Umbilical cord (tissue), 1 donor: ENCODE measurements at regions not wholly inside any gene's neighbourhood (a gene's known extent, or its start where the extent isn't known, plus 50 kb on each side); places are given as distances from the start of the nearest gene placed in this dataset.

Experiments used
- DNase-seq: peaks from one replicate; pipeline ENCODE4 v3.0.0-alpha.2; 2015; ENCODE audit warnings: low spot score

GRCh38 chr18:24878289-24878688 lies 417.9 kb downstream of the HRH4 start:
- peak; percentile 66 for DNase-seq

GRCh38 chr18:24885276-24885675 lies 424.8 kb downstream of the HRH4 start:
- peak; percentile 64 for DNase-seq

- DNase-seq = peak; percentile 93
These were observed 434.4 kb downstream of the HRH4 start for GRCh38 chr18:24894880-24895279.

GRCh38 chr18:24897461-24897860 lies 437.0 kb downstream of the HRH4 start:
- DNase-seq = no peak

GRCh38 chr18:24910221-24910620 lies 441.7 kb downstream of the ZNF521 start:
- DNase-seq = peak; percentile 85

- peak; percentile 87 for DNase-seq
These were observed 438.3 kb downstream of the ZNF521 start for GRCh38 chr18:24913507-24914170.

GRCh38 chr18:24914171-24914525 lies 437.8 kb downstream of the ZNF521 start:
- DNase-seq = no peak

GRCh38 chr18:24914685-24915084 lies 437.3 kb downstream of the ZNF521 start:
- DNase-seq = no peak

GRCh38 chr18:24915547-24915946 lies 436.4 kb downstream of the ZNF521 start:
- DNase-seq = no peak

GRCh38 chr18:24917767-24918166 lies 434.2 kb downstream of the ZNF521 start:
- DNase-seq = no peak

- DNase-seq = no peak
These were observed 433.7 kb downstream of the ZNF521 start for GRCh38 chr18:24918257-24918656.

GRCh38 chr18:24919181-24919797 lies 432.7 kb downstream of the ZNF521 start:
- no peak for DNase-seq

GRCh38 chr18:24922491-24922890 lies 429.5 kb downstream of the ZNF521 start:
- no peak for DNase-seq

- DNase-seq = no peak
These were observed 428.8 kb downstream of the ZNF521 start for GRCh38 chr18:24923138-24923537.

GRCh38 chr18:24924066-24924716 lies 427.8 kb downstream of the ZNF521 start:
- no peak for DNase-seq

GRCh38 chr18:24926649-24927048 lies 425.3 kb downstream of the ZNF521 start:
- DNase-seq = no peak

GRCh38 chr18:24928301-24928878 lies 423.6 kb downstream of the ZNF521 start:
- DNase-seq = no peak

- no peak for DNase-seq
These were observed 421.5 kb downstream of the ZNF521 start for GRCh38 chr18:24930478-24930877.

GRCh38 chr18:24930971-24931370 lies 421.0 kb downstream of the ZNF521 start:
- DNase-seq = no peak

- no peak for DNase-seq
These were observed 418.6 kb downstream of the ZNF521 start for GRCh38 chr18:24933345-24933744.

GRCh38 chr18:24934258-24934932 lies 417.6 kb downstream of the ZNF521 start:
- peak; percentile 67 for DNase-seq

- DNase-seq = no peak
These were observed 417.0 kb downstream of the ZNF521 start for GRCh38 chr18:24935008-24935407.
